ENCODE measurements at regions not wholly inside any gene's neighbourhood (a gene's known extent, or its start where the extent isn't known, plus 50 kb on each side); places are given as distances from the start of the nearest gene placed in this dataset.

DNA sequence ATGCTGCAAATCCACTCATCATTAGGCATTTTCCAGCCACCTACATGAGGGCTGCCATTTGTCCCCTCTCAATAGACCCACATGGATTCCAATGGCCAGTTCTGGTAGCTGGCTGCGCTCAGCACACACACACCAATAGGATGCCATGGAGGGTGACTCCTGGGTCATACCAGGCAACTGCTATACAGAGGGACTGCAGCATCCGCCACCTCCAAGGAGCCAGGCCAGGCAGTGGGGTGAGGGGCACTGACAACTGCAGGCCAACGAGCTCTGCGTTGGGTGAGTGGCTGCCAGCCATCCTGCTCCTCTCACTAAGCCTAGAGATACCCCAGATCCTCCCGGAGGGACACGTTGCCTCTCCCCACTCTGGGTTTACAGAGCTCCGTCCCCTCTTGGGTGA is 118.8 kb upstream of the NANOS1 start:
- Histone ChIP-seq H3K9me3 (no peaks in the 10 kb centered on the region), H3K27me3 (no peaks in the 10 kb centered on the region), H3K4me3 (no peak overlapping the region), H3K36me3 (no peaks in the 10 kb centered on the region), H3K4me1 (no peaks in the 10 kb centered on the region), H3K27ac (no peak overlapping the region)
- TF ChIP-seq EP300 (IDR thresholded peaks at IDR 0.05): no peak
- no peak for TF ChIP-seq CTCF (IDR thresholded peaks at IDR 0.05)
- no peak for TF ChIP-seq POLR2A (IDR thresholded peaks at IDR 0.05)
- 79 to 81% methylated on average over 7 of the region's 7 CpGs for WGBS, 2 donors
- DNase-seq (ENCODE audit: low spot score in 2 of 2): no peak

GRCh38 chr10:118911363-118911762 is 118.2 kb upstream of the NANOS1 start:
- DNase-seq (ENCODE audit: low spot score in 2 of 2): no peak
- WGBS, 2 donors: 36 to 49% methylated on average over 5 of the region's 5 CpGs
- Histone ChIP-seq H3K27me3 (no peaks in the 10 kb centered on the region), H3K27ac (no peak overlapping the region), H3K36me3 (no peaks in the 10 kb centered on the region), H3K9me3 (no peaks in the 10 kb centered on the region), H3K4me1 (no peaks in the 10 kb centered on the region), H3K4me3 (no peak overlapping the region)
- no peak for TF ChIP-seq CTCF (IDR thresholded peaks at IDR 0.05)
- TF ChIP-seq POLR2A (IDR thresholded peaks at IDR 0.05): no peak
- no peak for TF ChIP-seq EP300 (IDR thresholded peaks at IDR 0.05)

DNA sequence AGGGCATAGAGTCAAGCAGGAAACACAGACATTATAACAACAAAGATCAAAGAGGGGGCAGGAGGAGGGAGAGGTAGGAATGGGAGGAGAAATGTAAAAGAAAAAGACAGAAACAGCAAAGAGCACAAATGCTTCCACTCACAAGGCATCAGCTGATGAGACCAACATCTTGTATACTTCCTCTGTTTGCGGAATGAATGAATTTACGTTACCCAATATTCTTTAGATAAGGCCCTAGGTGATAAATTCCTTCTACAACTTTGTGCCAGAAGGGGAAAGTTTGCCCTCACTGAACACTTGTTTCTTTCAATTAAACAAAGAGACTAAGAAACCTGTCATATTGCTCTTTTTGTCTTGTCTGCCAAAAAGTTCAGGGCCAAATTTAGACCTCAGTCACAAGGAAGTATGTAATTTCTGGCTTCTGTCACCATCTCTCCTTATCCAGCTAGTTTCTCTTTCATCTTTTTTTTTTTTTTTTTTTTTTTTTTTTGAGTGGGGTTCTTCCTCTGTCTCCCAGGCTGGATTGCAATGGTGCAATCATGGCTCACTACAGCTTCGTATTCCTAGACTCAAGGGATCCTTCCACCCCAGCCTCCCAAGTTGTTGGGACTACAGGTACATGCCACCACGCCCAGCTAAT is 116.4 kb upstream of the NANOS1 start:
- Histone ChIP-seq H3K9me3 (no peaks in the 10 kb centered on the region), H3K36me3 (no peaks in the 10 kb centered on the region), H3K27ac (no peak overlapping the region), H3K4me3 (no peak overlapping the region), H3K4me1 (no peaks in the 10 kb centered on the region), H3K27me3 (no peaks in the 10 kb centered on the region)
- no peak for DNase-seq (ENCODE audit: low spot score in 2 of 2)
- 84% methylated on average over 4 of the region's 4 CpGs for WGBS, 2 donors
- TF ChIP-seq EP300 (IDR thresholded peaks at IDR 0.05): no peak
- TF ChIP-seq CTCF (IDR thresholded peaks at IDR 0.05): no peak
- no peak for TF ChIP-seq POLR2A (IDR thresholded peaks at IDR 0.05)

- Histone ChIP-seq H3K36me3 (no peaks in the 10 kb centered on the region), H3K27me3 (no peaks in the 10 kb centered on the region), H3K4me1 (no peaks in the 10 kb centered on the region), H3K27ac (no peak overlapping the region), H3K9me3 (no peaks in the 10 kb centered on the region), H3K4me3 (no peak overlapping the region)
- no peak for DNase-seq (ENCODE audit: low spot score in 2 of 2)
- TF ChIP-seq EP300 (IDR thresholded peaks at IDR 0.05) (no peak), POLR2A (IDR thresholded peaks at IDR 0.05) (no peak), CTCF (IDR thresholded peaks at IDR 0.05) (no peak)
- WGBS, 2 donors: 49 to 53% methylated on average over 4 of the region's 4 CpGs
These were observed 115.7 kb upstream of the NANOS1 start for GRCh38 chr10:118913825-118914224.

- DNase-seq (ENCODE audit: low spot score in 2 of 2): no peak
- H3K4me3 ChIP-seq: no peak overlapping the region
- TF ChIP-seq CTCF (IDR thresholded peaks at IDR 0.05) (no peak), POLR2A (IDR thresholded peaks at IDR 0.05) (no peak), EP300 (IDR thresholded peaks at IDR 0.05) (no peak)
- H3K9me3 ChIP-seq: no peaks in the 10 kb centered on the region
- 64 to 70% methylated on average over 4 of the region's 4 CpGs for WGBS, 2 donors
- H3K36me3 ChIP-seq: no peaks in the 10 kb centered on the region
- no peaks in the 10 kb centered on the region for H3K27me3 ChIP-seq
- no peaks in the 10 kb centered on the region for H3K4me1 ChIP-seq
- H3K27ac ChIP-seq: no peak overlapping the region
These were observed 114.9 kb upstream of the NANOS1 start for GRCh38 chr10:118914629-118915028.
